Mucosa of gallbladder (tissue), 1 donor: ENCODE measurements at regions not wholly inside any gene's neighbourhood (a gene's known extent, or its start where the extent isn't known, plus 50 kb on each side); places are given as distances from the start of the nearest gene placed in this dataset.
"Not testable (repeated sequence)": the region's sequence is repeated elsewhere in the genome, so short reads cannot be mapped to it uniquely, and the experiment has no call there.

ENCODE experiments used
- DNase-seq: peaks from one replicate; pipeline ENCODE4 v3.0.0-alpha.2; 2020; ENCODE audit warnings: low spot score
- donor health status: DM: no; HTN: no; CAD: no.

- not testable (repeated sequence) for DNase-seq
Observed at GRCh38 chr15:30760633-30761032, 134.7 kb downstream of the ARHGAP11B start.

GRCh38 chr15:30761365-30761764 is 135.4 kb downstream of the ARHGAP11B start:
- not testable (repeated sequence) for DNase-seq

GRCh38 chr15:30769390-30770124 is 134.2 kb upstream of the FAN1 start:
- not testable (repeated sequence) for DNase-seq

DNA sequence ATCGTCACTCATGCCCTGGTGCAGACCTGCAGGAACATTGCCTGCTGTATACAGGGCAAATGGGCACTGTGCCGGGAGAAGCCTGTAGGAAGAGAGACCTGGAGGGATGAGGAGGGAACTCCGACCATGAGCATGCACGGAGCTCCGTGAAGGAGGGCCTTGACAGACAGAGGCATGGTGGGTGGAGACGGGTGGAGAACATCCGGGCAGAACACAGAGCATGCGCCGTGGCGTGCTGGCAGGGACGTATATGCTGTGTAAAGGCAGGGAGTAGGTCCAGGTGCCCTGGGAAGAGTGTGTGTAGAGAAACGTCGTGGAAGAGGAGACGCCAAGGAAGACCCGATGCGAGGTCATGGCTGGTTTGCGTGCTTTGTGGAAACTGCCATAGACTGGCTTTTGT is 133.0 kb upstream of the FAN1 start:
- DNase-seq = no peak

GRCh38 chr15:30783019-30783418 is 120.7 kb upstream of the FAN1 start:
- no peak for DNase-seq

DNA sequence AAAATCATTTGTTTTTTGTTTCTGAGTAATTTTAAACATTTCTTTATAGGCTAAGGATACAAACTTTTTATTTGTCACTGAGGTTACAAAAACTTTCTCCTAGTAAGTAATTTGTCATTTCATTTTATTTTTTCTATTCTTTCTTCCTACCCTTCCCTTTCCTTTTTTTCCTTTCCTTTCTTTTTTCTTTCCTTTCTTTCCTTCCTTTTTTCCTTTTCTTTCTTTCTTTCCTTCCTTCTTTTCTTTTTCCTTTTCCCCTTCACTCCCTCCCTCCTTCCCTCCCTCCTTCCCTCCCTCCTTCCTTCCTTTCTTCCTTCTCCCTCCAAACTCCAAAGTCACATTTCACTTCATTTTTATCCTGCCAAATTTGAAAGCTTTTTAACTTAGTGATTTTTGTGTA is 115.1 kb upstream of the FAN1 start:
- no peak for DNase-seq

DNA sequence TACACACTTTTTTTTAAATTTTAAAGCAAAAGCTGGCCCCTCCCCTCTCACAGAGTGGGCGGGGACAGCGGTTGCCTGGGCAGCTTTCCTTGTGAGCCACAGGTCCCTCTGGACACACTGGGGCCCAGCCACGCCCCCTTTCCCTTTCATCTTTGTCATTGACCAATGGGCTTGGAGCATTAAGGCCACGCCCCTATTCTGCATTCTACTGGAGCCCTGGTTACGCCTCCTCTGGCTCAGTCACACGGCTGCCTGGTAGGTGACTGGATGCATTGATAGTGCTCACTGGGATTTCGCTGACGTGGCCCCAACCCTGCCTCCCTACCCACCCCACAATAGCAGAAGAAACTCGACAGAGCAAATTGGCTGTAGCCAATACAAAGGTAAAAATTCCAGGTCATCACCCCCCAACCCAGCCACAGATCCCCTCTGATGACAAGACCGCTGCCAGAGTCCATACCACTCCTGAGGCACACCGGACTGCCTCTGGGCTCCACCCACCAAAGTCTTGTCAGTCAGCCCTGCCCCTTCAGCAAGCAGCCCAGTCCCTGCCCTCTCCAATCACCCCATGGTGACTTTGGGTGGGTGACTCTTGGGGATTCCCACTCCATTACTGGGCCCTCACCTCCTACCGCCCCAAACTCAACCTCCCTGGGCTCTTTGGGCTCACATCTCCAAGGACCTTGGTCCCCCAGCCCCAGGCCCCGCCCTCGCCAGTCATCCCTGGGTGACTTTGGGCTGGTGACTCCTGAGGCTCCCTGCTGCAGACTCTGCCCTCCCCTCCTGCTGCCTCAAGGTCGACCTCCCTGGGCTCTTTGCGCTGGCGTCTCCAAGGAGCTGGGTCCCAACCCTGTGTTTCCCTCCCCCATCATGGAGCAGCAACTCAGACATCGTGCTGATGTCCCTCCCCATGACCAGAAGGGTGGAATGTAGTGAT is 112.2 kb upstream of the FAN1 start:
- DNase-seq = no peak

DNA sequence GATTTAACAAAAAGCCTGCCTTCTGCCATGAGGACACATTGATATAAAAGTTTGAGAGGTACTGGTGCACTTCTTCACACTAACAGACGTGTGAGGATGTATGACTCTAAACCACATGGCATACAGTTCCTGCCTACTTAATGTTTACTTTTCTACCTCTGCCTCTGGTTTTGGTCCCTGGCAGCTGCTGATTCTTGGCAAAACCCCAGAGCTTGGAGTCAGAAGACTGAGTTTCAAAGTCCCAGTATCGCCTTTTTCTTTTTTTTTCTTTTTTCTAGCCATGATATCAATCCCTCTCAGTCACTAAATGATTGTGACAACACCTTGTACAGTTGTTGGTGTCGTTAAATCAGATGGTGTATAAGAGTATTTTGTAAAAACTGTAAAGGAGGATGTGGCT is 110.9 kb upstream of the FAN1 start:
- peak; percentile 30 for DNase-seq

- DNase-seq = no peak
Observed at GRCh38 chr15:30794388-30794787, 109.3 kb upstream of the FAN1 start.

DNA sequence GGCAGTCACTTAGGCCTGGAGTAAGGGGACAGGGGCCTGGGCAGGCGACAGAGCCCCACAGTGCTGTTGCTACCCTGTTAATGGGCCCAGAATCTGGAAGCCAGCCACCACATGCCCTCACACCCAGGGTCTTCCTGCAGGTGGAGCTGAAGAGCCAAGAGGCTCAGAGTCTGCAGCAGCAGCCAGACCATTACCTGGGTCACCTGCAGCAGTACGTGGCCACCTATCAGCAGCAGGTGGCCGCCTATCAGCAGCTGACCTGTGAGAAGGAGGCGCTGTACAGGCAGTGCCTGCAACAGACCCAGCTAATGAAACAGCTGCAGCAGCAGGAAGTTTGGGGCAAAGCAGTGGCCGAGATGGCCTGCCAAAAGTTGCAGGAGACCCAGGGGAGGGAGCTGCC is 104.2 kb upstream of the FAN1 start:
- not testable (repeated sequence) for DNase-seq

GRCh38 chr15:30801140-30801895 is 102.4 kb upstream of the FAN1 start:
- not testable (repeated sequence) for DNase-seq

DNA sequence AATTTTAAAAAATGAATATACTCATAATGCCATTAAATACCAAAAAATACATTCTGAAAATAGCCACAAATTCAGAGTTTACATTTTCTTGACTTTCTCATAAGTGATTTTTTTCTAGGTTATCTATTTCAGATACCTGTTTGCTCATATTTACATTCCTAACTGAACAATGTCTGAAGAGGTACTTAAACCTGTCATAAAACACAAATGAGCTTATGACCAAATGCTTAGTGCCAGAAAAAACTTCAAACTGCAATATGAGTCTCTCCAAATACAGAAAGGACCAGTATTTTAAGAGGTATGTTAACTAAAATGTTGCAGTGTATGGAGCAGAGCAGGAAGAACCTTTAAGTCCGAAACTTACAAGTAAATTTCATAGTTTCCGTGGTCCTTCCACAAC is 101.7 kb upstream of the FAN1 start:
- DNase-seq = not testable (repeated sequence)

- DNase-seq = not testable (repeated sequence)
Observed at GRCh38 chr15:30803703-30804102, 100.0 kb upstream of the FAN1 start.

GRCh38 chr15:30816430-30816829 is 87.3 kb upstream of the FAN1 start:
- DNase-seq = no peak

DNA sequence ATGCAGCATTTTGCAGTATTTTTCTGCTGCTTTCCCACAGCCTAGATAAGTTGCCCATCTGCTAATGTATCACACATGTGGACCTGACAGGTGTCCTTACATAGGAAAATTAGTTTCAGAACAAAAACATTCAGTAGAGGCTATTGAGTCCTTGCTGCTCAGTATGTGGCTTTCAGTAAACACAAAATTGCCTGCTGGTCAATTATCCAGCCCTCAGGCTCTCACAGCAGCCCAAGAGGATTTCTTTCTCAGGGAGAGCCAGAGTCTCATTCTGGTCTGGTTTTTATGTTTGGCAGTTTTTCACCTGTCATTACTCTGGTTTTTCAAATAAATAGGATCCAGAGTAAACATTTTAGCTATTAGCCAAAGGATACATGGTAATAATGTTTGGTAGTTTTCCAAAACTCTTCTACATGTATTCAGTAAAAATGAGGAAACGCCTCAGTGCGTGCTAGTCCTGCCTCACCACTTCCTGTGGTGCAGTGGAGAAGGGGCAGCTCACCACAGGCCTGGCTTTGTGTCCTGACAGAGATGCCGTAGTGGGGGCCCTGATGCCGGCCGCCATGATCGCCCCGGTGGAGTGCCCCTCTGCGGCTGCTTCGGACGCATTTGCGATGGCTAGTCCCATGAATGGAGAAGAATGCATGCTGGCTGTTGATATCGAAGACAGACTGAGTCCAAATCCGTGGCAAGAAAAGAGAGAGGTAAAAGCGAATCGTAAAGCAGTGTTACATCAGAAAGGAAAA is 80.5 kb upstream of the FAN1 start:
- DNase-seq = peak; percentile 34

GRCh38 chr15:30824518-30825195 is 79.1 kb upstream of the FAN1 start:
- no peak for DNase-seq

- DNase-seq = no peak
Observed at GRCh38 chr15:30827625-30828303, 76.0 kb upstream of the FAN1 start.

DNA sequence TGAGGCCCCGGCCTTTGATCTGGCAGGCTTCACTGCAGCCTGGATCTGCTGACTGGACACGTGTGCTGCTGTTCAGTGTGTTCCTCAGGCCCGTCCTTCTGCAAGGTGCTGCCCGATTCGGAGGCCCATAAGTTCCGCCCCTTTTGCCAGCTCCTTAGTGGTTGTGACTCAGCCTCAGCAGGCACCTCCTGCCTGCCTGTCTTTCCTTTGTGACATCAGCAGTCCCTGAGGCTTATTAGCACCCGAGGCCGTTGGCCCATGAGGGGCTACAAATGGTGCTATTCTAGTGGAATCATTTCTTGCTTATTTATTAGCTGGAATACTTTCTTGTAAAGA is 75.4 kb upstream of the FAN1 start:
- DNase-seq = not testable (repeated sequence)

DNA sequence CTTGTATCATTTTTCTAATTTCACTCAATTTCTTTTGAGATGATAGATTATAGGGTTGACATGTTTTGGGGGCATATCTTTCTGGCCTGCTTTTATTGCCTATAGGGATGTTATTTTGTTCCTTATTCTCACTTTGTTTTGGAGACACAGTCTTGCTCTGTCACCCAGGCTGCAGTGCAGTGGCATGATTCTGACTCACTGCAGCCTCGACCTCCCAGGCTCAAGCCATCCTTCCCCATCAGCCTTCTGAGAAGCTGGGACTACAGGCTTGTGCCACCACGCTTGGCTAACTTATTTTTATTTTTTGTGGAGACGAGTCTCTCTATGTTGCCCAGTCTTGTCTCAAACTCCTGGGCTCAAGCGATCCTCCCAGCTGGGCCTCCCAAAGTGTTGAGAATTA is 72.8 kb upstream of the FAN1 start:
- no peak for DNase-seq

- DNase-seq = not testable (repeated sequence)
Observed at GRCh38 chr15:30833379-30833778, 70.3 kb upstream of the FAN1 start.
